HG03558 (cell line): ENCODE measurements at regions not wholly inside any gene's neighbourhood (a gene's known extent, or its start where the extent isn't known, plus 50 kb on each side); places are given as distances from the start of the nearest gene placed in this dataset.

ENCODE experiments used
- ATAC-seq: cut with Tn5 transposase; IDR thresholded peaks from one replicate; pipeline ENCODE4 v1.9.1; 2021; ENCODE audit warnings: moderate number of reproducible peaks; ENCODE audit not compliant: unreplicated experiment; ENCODE audit errors: extremely low read depth

DNA sequence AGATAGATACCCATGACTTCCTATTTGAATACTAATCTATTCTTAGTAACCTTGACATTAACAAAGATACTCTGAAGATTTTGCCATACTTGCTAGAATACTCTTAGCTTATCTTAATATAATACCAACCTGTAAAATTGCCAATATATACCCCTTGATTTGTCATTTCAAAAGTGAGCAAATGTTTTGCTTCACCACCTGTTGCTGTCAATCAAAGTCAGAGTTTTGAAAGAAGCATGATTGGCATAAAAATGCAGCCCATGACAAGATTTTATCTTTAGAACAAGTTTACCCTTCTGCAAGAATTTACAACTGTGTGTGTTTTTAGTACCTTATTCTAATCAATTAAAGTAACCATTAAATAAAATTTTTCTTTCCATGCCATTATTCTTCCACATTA, 236.2 kb downstream of the TBX18 start:
- ATAC-seq = no peak

GRCh38 chr6:84526631-84527030, 237.8 kb downstream of the TBX18 start:
- ATAC-seq = no peak

GRCh38 chr6:84525907-84526306, 238.5 kb downstream of the TBX18 start:
- no peak for ATAC-seq

DNA sequence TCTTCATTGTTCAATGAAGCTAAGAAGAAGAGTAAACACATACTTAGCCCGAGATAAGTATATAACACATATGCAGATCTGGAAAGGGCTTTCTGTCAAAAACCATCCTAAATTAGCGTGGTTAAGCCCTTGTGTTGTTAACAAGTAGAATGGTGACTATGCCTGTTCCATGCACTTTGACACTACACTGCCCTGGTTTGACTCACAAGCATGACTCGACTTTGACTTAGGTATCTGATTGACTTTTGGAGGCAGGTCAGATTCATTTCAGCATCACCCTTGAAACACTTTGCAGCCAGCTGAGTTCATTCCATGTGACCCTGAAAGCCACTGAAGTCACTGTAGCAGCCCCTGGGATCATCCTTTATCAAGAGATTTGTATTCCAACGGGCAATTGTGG, 239.8 kb downstream of the TBX18 start:
- ATAC-seq = no peak

- ATAC-seq = no peak
These were observed 242.3 kb downstream of the TBX18 start for GRCh38 chr6:84522135-84522549.

DNA sequence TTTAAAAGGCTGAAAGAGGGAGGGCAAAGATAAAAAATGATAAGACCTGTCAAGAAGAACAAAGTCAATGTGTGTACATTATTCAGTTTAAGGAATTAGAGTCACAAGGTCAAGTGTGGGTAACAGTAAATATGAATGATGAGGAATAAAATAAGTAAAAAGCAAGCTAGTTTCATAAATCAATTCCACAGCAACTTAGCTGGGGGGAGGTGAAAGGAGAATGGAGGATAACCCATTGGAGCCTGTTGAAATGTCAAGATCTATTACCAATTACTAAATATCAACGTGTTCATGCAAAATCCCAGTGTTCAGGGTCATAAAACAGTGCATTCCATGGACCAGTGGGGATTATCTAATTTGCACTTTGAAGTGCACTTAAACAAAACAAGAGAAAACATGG, 242.9 kb downstream of the TBX18 start:
- no peak for ATAC-seq

- ATAC-seq = no peak
These were observed 246.5 kb downstream of the TBX18 start for GRCh38 chr6:84517741-84518530.

- ATAC-seq = no peak
These were observed 248.2 kb downstream of the TBX18 start for GRCh38 chr6:84516154-84516553.

- no peak for ATAC-seq
These were observed 249.3 kb downstream of the TBX18 start for GRCh38 chr6:84515067-84515466.

- ATAC-seq = no peak
These were observed 250.1 kb downstream of the TBX18 start for GRCh38 chr6:84514089-84514971.

- no peak for ATAC-seq
These were observed 252.0 kb downstream of the TBX18 start for GRCh38 chr6:84512391-84512790.

- no peak for ATAC-seq
These were observed 252.5 kb downstream of the TBX18 start for GRCh38 chr6:84511929-84512328.

- no peak for ATAC-seq
These were observed 255.4 kb downstream of the TBX18 start for GRCh38 chr6:84508981-84509380.

- no peak for ATAC-seq
These were observed 256.1 kb downstream of the TBX18 start for GRCh38 chr6:84508334-84508733.

DNA sequence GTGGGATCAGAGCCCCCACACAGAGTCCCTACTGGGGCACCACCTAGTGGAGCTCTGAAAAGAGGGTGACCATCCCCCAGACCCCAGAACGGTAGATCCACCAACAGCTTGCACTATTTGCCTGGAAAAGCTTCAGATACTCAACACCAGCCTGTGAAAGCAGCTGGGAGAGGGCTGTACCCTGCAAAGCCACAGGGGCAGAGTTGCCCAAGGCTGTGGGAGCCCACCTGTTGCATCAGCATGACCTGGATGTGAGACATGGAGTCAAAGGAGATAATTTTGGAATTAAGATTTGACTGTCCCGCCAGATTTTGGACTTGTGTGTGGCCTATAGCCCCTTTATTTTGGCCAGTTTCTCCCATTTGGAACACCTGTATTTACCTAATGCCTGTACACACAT, 260.4 kb downstream of the TBX18 start:
- no peak for ATAC-seq

DNA sequence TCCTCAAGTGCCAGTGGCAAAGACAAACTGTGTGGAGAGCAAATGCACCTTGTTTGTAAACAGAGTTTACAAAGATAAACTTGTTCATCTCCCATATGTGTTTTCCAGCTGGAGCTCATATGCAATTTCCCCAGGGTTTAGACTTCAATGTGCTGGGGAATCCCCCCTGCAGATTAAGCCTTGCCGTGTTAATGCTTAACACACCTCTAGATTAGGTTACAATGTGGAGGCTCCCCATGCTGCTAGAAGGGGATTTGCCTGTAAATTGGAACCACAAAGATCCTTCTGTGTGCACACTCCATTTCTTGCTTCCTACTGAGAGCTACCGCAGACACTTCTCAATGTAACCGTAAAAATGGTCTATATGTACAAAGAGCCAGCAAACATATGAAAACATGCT, 263.1 kb downstream of the TBX18 start:
- ATAC-seq = no peak

DNA sequence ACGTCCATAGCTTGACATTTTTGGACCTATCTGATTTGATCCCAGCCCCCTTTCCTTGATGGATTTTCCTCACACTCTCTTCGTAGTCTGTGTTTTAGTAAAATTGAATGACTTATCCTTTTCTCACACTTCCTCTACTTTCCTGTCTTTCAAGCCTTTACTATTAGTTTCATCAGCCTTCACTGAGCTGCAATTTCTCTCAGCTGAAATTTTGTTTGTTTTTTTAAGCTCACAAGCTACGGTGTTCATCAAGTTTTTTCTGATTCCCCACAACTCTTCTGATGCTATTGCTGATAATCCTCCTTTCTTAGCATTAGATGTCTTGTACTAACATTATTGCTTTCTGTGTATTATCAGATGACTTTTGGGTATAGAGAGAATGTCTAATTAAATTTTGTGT, 263.7 kb downstream of the TBX18 start:
- ATAC-seq = no peak

DNA sequence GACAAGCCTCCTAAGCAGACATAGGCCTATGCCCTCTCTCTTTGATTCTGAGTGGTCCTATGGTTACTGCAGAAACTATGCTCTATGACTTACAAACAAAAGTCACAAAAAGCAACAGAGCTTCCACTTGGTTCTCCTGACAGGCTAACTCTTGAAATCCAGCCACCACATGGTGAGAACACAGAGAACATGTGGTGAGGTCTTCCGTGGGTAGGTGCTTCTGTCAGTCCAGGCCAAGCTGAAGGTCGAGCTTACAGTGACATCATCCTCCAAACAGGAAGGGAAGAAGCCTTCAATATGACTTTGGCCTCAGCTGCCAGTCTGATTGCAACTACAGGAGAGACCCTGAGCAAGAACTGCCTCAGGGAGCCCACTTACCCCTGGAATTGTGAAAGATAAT, 265.5 kb downstream of the TBX18 start:
- no peak for ATAC-seq

DNA sequence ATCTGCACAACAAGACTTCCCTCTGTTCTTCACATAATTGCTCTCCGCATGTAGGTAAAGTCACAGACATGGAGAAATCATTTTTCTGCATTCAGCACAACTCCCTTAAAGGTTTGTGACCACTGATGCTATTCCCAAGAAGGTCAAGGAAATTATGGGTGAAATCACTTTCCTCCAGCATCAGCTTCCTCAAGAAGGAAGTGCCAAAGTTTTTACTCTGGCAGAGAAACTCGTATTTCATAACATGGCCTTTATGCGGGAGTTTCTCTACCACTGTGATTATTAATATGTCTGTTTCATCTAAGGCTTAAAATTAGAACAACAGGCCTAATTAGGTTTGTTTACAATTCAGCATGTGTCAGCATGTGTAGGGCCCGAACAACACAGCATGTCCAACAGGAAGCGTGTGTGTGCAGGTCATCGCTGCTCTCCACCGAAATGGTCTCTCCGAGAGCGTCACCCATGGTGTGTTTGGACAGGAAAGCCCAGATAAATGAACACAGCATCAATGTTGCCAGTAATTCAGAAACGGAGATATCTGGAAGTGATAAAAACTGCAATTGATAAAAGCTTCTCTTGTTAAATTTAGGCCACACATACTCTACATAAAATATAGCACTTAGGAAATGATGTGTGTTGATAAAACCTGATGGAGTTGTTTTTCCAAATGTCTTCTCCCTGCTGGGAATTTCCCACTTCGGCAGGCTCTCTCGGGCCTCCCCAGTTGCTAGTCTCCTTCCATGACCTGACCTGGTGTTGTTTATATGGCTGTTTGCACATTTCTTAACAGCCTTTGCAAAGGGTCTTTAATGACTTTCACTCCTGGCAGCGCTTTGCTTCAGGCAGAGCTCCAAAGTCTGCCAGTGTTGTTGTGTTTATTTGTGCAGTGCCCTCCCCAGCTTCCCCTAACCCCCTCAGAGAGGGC, 265.1 kb upstream of the CEP162 start:
- ATAC-seq = no peak

DNA sequence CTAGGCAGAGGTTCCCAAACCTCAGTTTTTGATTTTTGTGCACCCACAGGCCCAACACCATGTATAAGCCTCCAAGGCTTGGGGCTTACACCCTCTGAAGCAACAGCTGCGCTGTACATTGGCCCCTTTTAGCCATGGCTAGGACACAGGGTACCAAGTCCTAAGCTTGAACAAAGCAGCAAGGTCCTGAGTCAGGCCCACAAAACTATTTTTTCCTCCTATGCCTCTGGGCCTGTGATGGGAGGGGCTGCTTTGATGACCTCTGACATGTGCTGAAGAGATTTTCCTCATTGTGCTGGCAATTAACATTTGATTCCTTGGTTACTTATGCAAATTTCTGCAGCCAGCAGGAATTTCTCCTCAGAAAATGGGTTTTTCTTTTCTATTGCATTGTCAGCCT, 262.2 kb upstream of the CEP162 start:
- ATAC-seq = no peak
